ENCODE measurements at regions not wholly inside any gene's neighbourhood (a gene's known extent, or its start where the extent isn't known, plus 50 kb on each side); places are given as distances from the start of the nearest gene placed in this dataset.

DNA sequence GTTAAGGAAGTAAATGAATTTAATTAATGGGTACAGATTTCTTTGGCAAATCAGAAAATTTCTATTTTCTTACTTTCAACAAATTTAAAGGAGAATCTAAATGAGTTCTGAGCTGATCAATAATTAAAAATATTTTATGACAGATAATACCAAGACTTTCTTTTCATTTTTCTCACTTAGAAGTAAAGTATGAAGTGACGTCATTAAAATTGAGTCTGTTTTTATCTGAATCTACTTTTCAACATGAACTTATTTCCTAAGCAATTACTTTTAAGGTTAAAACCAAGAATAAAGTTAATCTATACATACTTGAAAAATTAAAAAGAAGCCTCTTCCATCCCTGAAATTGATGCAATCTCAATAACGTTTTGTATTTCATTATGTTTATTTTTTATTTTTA lies 552.8 kb upstream of the ST8SIA4 start:
- TF ChIP-seq, protein P1, sequence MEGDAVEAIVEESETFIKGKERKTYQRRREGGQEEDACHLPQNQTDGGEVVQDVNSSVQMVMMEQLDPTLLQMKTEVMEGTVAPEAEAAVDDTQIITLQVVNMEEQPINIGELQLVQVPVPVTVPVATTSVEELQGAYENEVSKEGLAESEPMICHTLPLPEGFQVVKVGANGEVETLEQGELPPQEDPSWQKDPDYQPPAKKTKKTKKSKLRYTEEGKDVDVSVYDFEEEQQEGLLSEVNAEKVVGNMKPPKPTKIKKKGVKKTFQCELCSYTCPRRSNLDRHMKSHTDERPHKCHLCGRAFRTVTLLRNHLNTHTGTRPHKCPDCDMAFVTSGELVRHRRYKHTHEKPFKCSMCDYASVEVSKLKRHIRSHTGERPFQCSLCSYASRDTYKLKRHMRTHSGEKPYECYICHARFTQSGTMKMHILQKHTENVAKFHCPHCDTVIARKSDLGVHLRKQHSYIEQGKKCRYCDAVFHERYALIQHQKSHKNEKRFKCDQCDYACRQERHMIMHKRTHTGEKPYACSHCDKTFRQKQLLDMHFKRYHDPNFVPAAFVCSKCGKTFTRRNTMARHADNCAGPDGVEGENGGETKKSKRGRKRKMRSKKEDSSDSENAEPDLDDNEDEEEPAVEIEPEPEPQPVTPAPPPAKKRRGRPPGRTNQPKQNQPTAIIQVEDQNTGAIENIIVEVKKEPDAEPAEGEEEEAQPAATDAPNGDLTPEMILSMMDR (IDR thresholded peaks at IDR 0.05) = no peak
- no peak for TF ChIP-seq EP300 (IDR thresholded peaks at IDR 0.05)
